EH (cell line): ENCODE measurements at regions not wholly inside any gene's neighbourhood (a gene's known extent, or its start where the extent isn't known, plus 50 kb on each side); places are given as distances from the start of the nearest gene placed in this dataset.
"Not testable (repeated sequence)": the region's sequence is repeated elsewhere in the genome, so short reads cannot be mapped to it uniquely, and the experiment has no call there.

Source experiments
- DNase-seq: peaks from one replicate; pipeline ENCODE4 v3.0.0-alpha.2; 2015; ENCODE audit warnings: low read depth

- DNase-seq, result no peak
These were observed 392.1 kb upstream of the SALL1 start for GRCh38 chr16:51542981-51543815.

GRCh38 chr16:51540259-51540658 is 389.2 kb upstream of the SALL1 start:
- DNase-seq, result peak; percentile 58

- DNase-seq, result peak; percentile 94
These were observed 387.8 kb upstream of the SALL1 start for GRCh38 chr16:51538707-51539498.

GRCh38 chr16:51535591-51535990 is 384.5 kb upstream of the SALL1 start:
- DNase-seq, result no peak

- no peak for DNase-seq
These were observed 381.5 kb upstream of the SALL1 start for GRCh38 chr16:51532551-51532950.

GRCh38 chr16:51531271-51531670 is 380.2 kb upstream of the SALL1 start:
- no peak for DNase-seq

GRCh38 chr16:51527349-51527748 is 376.3 kb upstream of the SALL1 start:
- DNase-seq, result no peak

GRCh38 chr16:51526621-51527020 is 375.6 kb upstream of the SALL1 start:
- DNase-seq, result no peak

GRCh38 chr16:51524555-51525373 is 373.7 kb upstream of the SALL1 start:
- DNase-seq, result peak; percentile 74

GRCh38 chr16:51524070-51524469 is 373.0 kb upstream of the SALL1 start:
- DNase-seq, result no peak

GRCh38 chr16:51523400-51523799 is 372.3 kb upstream of the SALL1 start:
- peak; percentile 49 for DNase-seq

GRCh38 chr16:51522902-51523301 is 371.8 kb upstream of the SALL1 start:
- DNase-seq, result no peak

GRCh38 chr16:51516960-51517359 is 365.9 kb upstream of the SALL1 start:
- not testable (repeated sequence) for DNase-seq

GRCh38 chr16:51510416-51510815 is 359.3 kb upstream of the SALL1 start:
- DNase-seq, result no peak

- no peak for DNase-seq
These were observed 358.3 kb upstream of the SALL1 start for GRCh38 chr16:51509336-51509735.

- DNase-seq, result peak; percentile 50
These were observed 357.6 kb upstream of the SALL1 start for GRCh38 chr16:51508490-51509212.

- no peak for DNase-seq
These were observed 356.2 kb upstream of the SALL1 start for GRCh38 chr16:51507286-51507685.

- DNase-seq, result peak; percentile 29
These were observed 349.2 kb upstream of the SALL1 start for GRCh38 chr16:51500306-51500705.

- DNase-seq, result no peak
These were observed 346.6 kb upstream of the SALL1 start for GRCh38 chr16:51497541-51498211.

GRCh38 chr16:51490866-51491265 is 339.8 kb upstream of the SALL1 start:
- DNase-seq, result peak; percentile 15

- no peak for DNase-seq
These were observed 336.8 kb upstream of the SALL1 start for GRCh38 chr16:51487880-51488279.
